ENCODE measurements at regions not wholly inside any gene's neighbourhood (a gene's known extent, or its start where the extent isn't known, plus 50 kb on each side); places are given as distances from the start of the nearest gene placed in this dataset.
"Not testable (repeated sequence)": the region's sequence is repeated elsewhere in the genome, so short reads cannot be mapped to it uniquely, and the experiment has no call there.

- DNase-seq: no peak
Measured at GRCh38 chr9:110126499-110126941, 81.4 kb downstream of the C9orf152 start.

DNA sequence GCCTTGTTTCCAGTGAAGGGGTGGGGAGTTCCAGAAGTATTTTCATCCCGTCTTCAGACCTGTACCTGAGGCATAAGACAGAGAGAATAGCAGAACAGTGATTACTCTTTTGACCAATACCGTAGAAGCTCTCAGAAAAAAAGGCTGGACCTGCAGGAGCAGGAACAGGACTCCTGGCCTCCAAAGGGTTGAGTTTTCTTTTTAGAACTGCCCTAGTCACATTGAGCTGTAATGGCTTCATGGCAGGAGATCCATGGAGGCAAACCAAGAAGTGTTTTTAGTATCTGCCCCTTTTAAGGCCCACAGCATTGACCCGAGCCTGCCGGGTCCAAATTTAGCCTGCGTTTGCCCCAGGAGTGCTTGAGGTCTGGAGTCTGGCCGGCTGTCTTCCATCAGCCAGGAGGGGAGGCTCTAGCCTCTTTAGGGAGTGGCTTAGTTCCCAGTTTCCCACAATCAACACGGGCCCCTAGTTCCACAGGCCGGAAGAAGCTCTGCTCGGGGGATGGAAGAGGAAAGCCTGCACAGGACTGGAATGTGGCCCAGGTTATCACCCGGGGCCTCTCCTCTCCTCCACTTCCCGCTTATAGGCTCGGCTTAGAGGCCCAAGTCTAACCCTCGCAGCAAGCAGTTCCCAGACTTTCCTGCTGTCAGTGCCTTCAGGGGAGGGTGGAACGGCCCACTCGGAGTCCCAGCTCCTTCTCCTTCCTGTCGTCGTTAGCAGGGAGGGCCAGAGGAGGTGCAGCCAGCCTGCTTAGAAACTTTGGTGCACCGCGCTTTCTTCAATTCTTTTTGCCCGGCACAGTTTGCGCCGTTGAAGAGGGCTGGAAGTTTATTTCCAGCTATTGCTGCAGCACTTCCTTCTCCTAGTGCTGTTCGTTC lies 80.7 kb downstream of the C9orf152 start:
- peak; percentile 41 for DNase-seq

- DNase-seq: no peak
Measured at GRCh38 chr9:110128664-110129329, 79.2 kb downstream of the C9orf152 start.

GRCh38 chr9:110129425-110129824 lies 78.5 kb downstream of the C9orf152 start:
- no peak for DNase-seq

GRCh38 chr9:110130211-110130610 lies 77.7 kb downstream of the C9orf152 start:
- no peak for DNase-seq

GRCh38 chr9:110130791-110131416 lies 77.1 kb downstream of the C9orf152 start:
- DNase-seq: no peak

GRCh38 chr9:110131499-110131898 lies 76.5 kb downstream of the C9orf152 start:
- peak; percentile 73 for DNase-seq

DNA sequence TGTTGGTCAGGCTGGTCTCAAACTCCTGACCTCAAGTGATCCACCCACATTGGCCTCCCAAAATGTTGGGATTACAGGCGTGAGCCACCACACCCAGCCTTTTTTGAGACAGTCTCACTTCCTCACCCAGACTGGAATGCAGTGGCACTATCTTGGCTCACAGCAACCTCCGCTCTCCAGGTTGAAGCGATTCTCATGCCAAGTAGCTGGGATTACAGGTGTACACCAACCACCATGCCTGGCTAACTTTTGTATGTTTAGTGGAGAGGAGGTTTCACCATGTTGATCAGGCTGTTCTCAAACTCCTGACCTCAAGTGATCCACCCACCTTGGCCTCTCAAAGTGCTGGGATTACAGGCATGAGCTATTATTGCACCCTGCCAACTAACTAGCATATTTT lies 75.4 kb downstream of the C9orf152 start:
- not testable (repeated sequence) for DNase-seq

GRCh38 chr9:110133059-110133458 lies 74.9 kb downstream of the C9orf152 start:
- DNase-seq: no peak

- peak; percentile 57 for DNase-seq
Measured at GRCh38 chr9:110133608-110134210, 74.2 kb downstream of the C9orf152 start.

GRCh38 chr9:110135846-110136245 lies 72.1 kb downstream of the C9orf152 start:
- no peak for DNase-seq

DNA sequence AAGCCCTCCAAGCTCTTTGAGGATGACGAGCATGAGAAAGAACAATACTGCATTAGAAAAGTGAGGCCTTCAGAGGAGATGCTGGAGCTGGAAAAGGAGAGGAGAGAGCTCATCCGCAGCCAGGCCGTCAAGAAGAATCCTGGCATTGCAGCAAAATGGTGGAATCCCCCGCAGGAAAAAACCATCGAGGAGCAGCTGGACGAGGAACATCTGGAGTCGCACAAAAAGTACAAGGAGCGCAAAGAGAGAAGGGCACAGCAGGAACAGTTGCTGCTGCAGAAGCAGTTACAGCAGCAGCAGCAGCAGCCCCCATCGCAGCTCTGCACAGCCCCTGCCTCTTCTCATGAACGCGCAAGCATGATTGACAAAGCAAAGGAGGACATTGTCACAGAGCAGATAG lies 71.2 kb downstream of the C9orf152 start:
- DNase-seq: no peak

DNA sequence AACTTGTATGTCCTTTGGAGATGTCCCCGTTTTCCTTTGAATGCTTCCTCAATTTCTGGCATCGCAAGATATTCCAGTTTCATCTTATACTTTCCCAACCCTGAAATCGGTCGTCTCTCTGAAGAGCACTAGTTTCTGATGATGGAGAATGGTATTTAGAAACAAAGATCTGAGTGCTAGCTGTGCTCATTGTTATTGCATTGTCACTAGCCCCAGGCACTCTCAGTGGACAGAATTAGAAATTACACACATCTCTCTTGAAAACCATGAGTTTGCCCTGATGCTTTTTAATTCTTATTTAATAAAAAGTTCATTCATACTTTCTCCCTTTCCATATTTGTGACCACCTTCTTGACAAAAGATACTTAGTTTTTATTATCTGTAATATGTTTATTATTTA lies 67.7 kb downstream of the C9orf152 start:
- peak; percentile 54 for DNase-seq

DNA sequence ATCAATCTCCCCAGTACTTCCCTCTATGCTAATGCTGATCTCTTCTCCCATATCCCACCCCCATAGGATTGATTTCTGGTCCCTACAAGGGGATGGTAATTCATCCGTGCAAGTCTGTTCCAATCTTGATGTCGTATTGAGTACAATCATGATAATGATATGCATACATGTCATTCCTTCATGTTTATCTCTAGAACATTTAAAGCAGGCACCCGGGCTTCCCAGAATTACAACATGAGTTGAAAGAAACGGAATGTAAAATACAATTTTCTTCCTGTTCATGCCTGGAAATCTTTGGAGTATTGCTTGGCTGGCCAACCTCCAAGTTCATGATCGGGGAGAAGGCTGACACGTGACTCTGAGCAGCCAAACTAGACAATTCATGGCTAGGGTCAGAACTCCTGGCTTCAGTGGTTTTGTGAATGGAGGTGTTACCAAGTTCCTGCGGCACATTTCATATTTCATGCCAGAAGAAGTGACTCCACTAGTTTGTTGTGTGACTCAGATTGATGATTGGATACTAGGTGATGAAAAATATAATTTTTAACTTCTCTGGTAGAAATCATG lies 66.6 kb downstream of the C9orf152 start:
- peak; percentile 99 for DNase-seq

- DNase-seq: no peak
Measured at GRCh38 chr9:110142253-110142652, 65.7 kb downstream of the C9orf152 start.

- peak; percentile 40 for DNase-seq
Measured at GRCh38 chr9:110142868-110143481, 65.0 kb downstream of the C9orf152 start.

DNA sequence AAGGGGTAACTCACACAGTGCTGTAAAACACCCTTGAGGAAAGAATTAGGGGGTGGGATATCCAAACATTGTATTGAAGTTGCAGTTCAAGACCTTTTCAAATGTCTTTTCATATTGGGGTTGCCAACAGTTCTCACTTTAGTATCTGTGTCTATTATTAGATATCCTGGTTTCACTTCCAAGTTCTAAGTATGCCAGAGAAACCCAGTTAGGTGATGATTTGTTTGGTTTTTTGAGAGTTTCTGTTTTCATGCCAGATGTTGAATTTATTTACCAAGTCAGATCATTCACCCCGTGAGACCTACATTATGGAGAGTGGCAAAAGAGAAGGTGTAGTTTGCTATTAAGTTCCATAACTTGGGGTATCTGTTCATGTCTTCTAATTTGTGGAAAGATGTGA lies 64.5 kb downstream of the C9orf152 start:
- DNase-seq: no peak

DNA sequence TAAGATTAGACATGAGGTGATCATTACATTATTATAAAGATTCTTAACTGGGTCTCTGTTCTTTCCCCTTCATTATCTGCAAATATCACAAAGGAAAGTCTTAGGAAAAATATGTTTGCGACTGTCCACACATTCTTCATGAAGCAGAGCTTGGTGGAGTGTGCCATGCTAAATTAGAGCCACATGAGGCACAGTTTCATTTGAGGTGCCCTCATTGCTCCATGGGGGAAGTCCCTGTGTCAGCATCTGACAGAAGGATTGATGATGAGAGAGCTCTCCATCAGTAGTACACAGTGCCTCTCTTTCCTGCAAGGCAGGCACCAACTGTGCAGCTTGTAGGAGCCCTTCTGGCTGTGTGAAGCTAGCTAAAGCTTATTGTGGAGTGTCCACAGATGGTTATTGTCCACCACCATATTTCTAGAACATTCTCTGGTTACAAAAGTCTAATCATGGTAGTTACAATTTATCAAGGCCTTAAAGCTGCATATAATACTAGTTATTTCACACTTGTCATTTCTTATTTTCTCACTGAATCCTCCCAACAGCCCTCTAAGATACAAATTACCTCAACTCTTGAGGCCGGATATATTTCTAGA lies 63.9 kb downstream of the C9orf152 start:
- DNase-seq: no peak

DNA sequence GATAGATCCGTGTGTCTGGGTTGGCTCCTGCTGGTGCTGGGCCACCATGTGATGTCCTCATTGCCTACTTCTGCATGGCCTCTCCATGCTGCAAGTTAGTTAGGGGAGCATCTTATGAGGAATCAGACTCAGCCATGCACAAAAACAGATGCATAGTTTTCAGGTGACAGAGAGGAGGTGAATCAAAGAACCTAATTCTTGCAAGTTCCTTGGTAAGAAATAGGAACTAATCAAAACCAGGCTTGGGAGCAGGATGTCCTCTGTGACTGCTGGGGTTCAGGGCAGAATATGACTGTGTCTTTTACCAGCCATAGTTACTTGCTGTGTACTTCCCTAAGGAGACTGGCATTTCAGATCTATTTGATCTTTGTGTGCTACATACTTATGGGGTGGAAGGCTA lies 61.6 kb downstream of the C9orf152 start:
- DNase-seq: peak; percentile 24

- no peak for DNase-seq
Measured at GRCh38 chr9:110148384-110148783, 59.6 kb downstream of the C9orf152 start.

GRCh38 chr9:110148891-110149290 lies 59.1 kb downstream of the C9orf152 start:
- DNase-seq: no peak

All from EL (cell line).